ENCODE measurements at regions not wholly inside any gene's neighbourhood (a gene's known extent, or its start where the extent isn't known, plus 50 kb on each side); places are given as distances from the start of the nearest gene placed in this dataset.
"Not testable (repeated sequence)": the region's sequence is repeated elsewhere in the genome, so short reads cannot be mapped to it uniquely, and the experiment has no call there.

GRCh38 chr4:131750469-131750868 is 1398.6 kb upstream of the PCDH10 start:
- not testable (repeated sequence) for DNase-seq (ENCODE audit: low spot score)

- not testable (repeated sequence) for DNase-seq (ENCODE audit: low spot score)
Measured at GRCh38 chr4:131762234-131762633, 1386.9 kb upstream of the PCDH10 start.

- DNase-seq (ENCODE audit: low spot score) = no peak
Measured at GRCh38 chr4:131764730-131765129, 1384.4 kb upstream of the PCDH10 start.

- not testable (repeated sequence) for DNase-seq (ENCODE audit: low spot score)
Measured at GRCh38 chr4:131774382-131774781, 1374.7 kb upstream of the PCDH10 start.

- DNase-seq (ENCODE audit: low spot score) = not testable (repeated sequence)
Measured at GRCh38 chr4:131810565-131810964, 1338.5 kb upstream of the PCDH10 start.
